HG03045 (cell line): ENCODE measurements at regions not wholly inside any gene's neighbourhood (a gene's known extent, or its start where the extent isn't known, plus 50 kb on each side); places are given as distances from the start of the nearest gene placed in this dataset.

Experiments
- ATAC-seq: cut with Tn5 transposase; IDR thresholded peaks from one replicate; pipeline ENCODE4 v1.9.1; 2021; ENCODE audit warnings: mild to moderate bottlenecking, moderate library complexity; ENCODE audit not compliant: unreplicated experiment

- ATAC-seq, result no peak
Observed at GRCh38 chr15:31802761-31803160, 227.6 kb upstream of the CHRNA7 start.

GRCh38 chr15:31803388-31803884, 226.9 kb upstream of the CHRNA7 start:
- no peak for ATAC-seq

- ATAC-seq, result no peak
Observed at GRCh38 chr15:31805090-31805662, 225.1 kb upstream of the CHRNA7 start.

- ATAC-seq, result no peak
Observed at GRCh38 chr15:31806106-31806505, 224.2 kb upstream of the CHRNA7 start.

GRCh38 chr15:31811641-31812040, 218.7 kb upstream of the CHRNA7 start:
- ATAC-seq, result no peak

GRCh38 chr15:31814082-31814481, 216.2 kb upstream of the CHRNA7 start:
- no peak for ATAC-seq

- ATAC-seq, result no peak
Observed at GRCh38 chr15:31815411-31816155, 214.7 kb upstream of the CHRNA7 start.

- no peak for ATAC-seq
Observed at GRCh38 chr15:31822463-31822862, 207.9 kb upstream of the CHRNA7 start.

- no peak for ATAC-seq
Observed at GRCh38 chr15:31824024-31824423, 206.3 kb upstream of the CHRNA7 start.

GRCh38 chr15:31828594-31828993, 201.7 kb upstream of the CHRNA7 start:
- ATAC-seq, result no peak

- no peak for ATAC-seq
Observed at GRCh38 chr15:31830591-31830990, 199.7 kb upstream of the CHRNA7 start.

GRCh38 chr15:31831596-31831995, 198.7 kb upstream of the CHRNA7 start:
- ATAC-seq, result no peak

GRCh38 chr15:31834654-31835053, 195.7 kb upstream of the CHRNA7 start:
- ATAC-seq, result no peak

GRCh38 chr15:31839388-31839787, 190.9 kb upstream of the CHRNA7 start:
- no peak for ATAC-seq

GRCh38 chr15:31840849-31841476, 189.4 kb upstream of the CHRNA7 start:
- ATAC-seq, result no peak

GRCh38 chr15:31842532-31843195, 187.7 kb upstream of the CHRNA7 start:
- ATAC-seq, result no peak

GRCh38 chr15:31843426-31844055, 186.8 kb upstream of the CHRNA7 start:
- ATAC-seq, result no peak

- ATAC-seq, result no peak
Observed at GRCh38 chr15:31845791-31846190, 184.5 kb upstream of the CHRNA7 start.

GRCh38 chr15:31847961-31848360, 182.4 kb upstream of the CHRNA7 start:
- no peak for ATAC-seq

GRCh38 chr15:31848621-31849020, 181.7 kb upstream of the CHRNA7 start:
- no peak for ATAC-seq
